Mesenchymal stem cell (in vitro differentiated cells and primary cell): ENCODE measurements at regions not wholly inside any gene's neighbourhood (a gene's known extent, or its start where the extent isn't known, plus 50 kb on each side); places are given as distances from the start of the nearest gene placed in this dataset.

Experiments used
- DNase-seq: peaks from one replicate; pipeline ENCODE4 v3.0.0-alpha.2; 2013
- H2AFZ ChIP-seq: one replicate; pipeline ENCODE4 v1.6.1; 2013; ENCODE audit warnings: low read depth, mild to moderate bottlenecking, control low read depth, inconsistent platforms, low read length, moderate library complexity
- H2AK5ac ChIP-seq: 2 replicates; pipeline ENCODE4 v1.6.1; 2013; ENCODE audit warnings: low read length, moderate library complexity, mild to moderate bottlenecking, inconsistent platforms; ENCODE audit not compliant: severe bottlenecking
- H2BK120ac ChIP-seq: one replicate; pipeline ENCODE4 v1.6.1; 2013; ENCODE audit warnings: low read depth, mild to moderate bottlenecking, inconsistent platforms, low read length, moderate library complexity
- H2BK12ac ChIP-seq, 2 experiments: one replicate each; pipeline ENCODE4 v1.6.1; 2013; ENCODE audit warnings: inconsistent platforms in 2 of 2, low read length in 2 of 2, mild to moderate bottlenecking in 2 of 2, moderate library complexity in 2 of 2, control low read depth in 1 of 2
- H2BK15ac ChIP-seq: one replicate; pipeline ENCODE4 v1.6.1; 2013; ENCODE audit warnings: mild to moderate bottlenecking, low read depth, inconsistent platforms; ENCODE audit not compliant: poor library complexity, severe bottlenecking
- H2BK5ac ChIP-seq: 2 replicates; pipeline ENCODE4 v1.6.1; 2013; ENCODE audit warnings: low read depth, mild to moderate bottlenecking, low read length, control low read depth, inconsistent platforms; ENCODE audit not compliant: poor library complexity, severe bottlenecking
- H3K14ac ChIP-seq, 2 experiments: one replicate each; pipeline ENCODE4 v1.6.1; 2013; ENCODE audit warnings: inconsistent platforms in 2 of 2, low read length in 2 of 2, control low read depth in 1 of 2, mild to moderate bottlenecking in 1 of 2, moderate library complexity in 1 of 2
- H3K18ac ChIP-seq, 2 experiments: one replicate each; pipeline ENCODE4 v1.6.1; 2013; ENCODE audit warnings: inconsistent platforms in 2 of 2, low read length in 2 of 2, control low read depth in 1 of 2, low read depth in 1 of 2, mild to moderate bottlenecking in 1 of 2
- H3K23ac ChIP-seq, 2 experiments: one replicate each; pipeline ENCODE4 v1.6.1; 2013; ENCODE audit warnings: inconsistent platforms in 2 of 2, low read length in 2 of 2, mild to moderate bottlenecking in 2 of 2, moderate library complexity in 2 of 2, control low read depth in 1 of 2
- H3K27ac ChIP-seq: 2 replicates; pipeline ENCODE4 v1.5.1; 2013; ENCODE audit warnings: mild to moderate bottlenecking, moderate library complexity, low read length, control low read depth, inconsistent platforms; ENCODE audit not compliant: poor library complexity, severe bottlenecking
- H3K27me3 ChIP-seq, 2 experiments: 2 replicates each; pipeline versions ENCODE4 v1.6.1 to v1.7.0; 2013; ENCODE audit warnings: low read length in 2 of 2, mild to moderate bottlenecking in 2 of 2, moderate library complexity in 2 of 2, control low read depth in 1 of 2, inconsistent platforms in 1 of 2; ENCODE audit not compliant: control insufficient read depth in 1 of 2, insufficient read depth in 1 of 2
- H3K36me3 ChIP-seq, 2 experiments: 2 replicates each; pipeline versions ENCODE4 v1.6.1 to v1.7.0; 2013; ENCODE audit warnings: low read length in 2 of 2, control low read depth in 1 of 2, inconsistent platforms in 1 of 2, low read depth in 1 of 2, mild to moderate bottlenecking in 1 of 2; ENCODE audit not compliant: insufficient read depth in 2 of 2, control insufficient read depth in 1 of 2
- H3K4ac ChIP-seq, 2 experiments: one replicate each; pipeline ENCODE4 v1.6.1; 2013; ENCODE audit warnings: inconsistent platforms in 2 of 2, low read length in 2 of 2, mild to moderate bottlenecking in 2 of 2, moderate library complexity in 2 of 2, control low read depth in 1 of 2, low read depth in 1 of 2
- H3K4me1 ChIP-seq: 2 replicates; pipeline ENCODE4 v1.6.1; 2013; ENCODE audit warnings: low read depth, low read length, control low read depth; ENCODE audit not compliant: control insufficient read depth, insufficient read depth
- H3K4me2 ChIP-seq: 2 replicates; pipeline ENCODE4 v1.6.1; 2013; ENCODE audit warnings: low read length, mild to moderate bottlenecking, inconsistent platforms; ENCODE audit not compliant: poor library complexity, severe bottlenecking
- H3K4me3 ChIP-seq, 2 experiments: 2 replicates each; pipeline versions ENCODE4 v1.5.1 to v1.7.0; 2013; ENCODE audit warnings: low read length in 2 of 2, mild to moderate bottlenecking in 2 of 2, control low read depth in 1 of 2, low read depth in 1 of 2; ENCODE audit not compliant: insufficient read depth in 1 of 2
- H3K79me1 ChIP-seq: replicated peaks from 2 replicates; pipeline ENCODE4 v1.6.1; 2013; ENCODE audit warnings: mild to moderate bottlenecking, control low read depth, low read length, inconsistent platforms; ENCODE audit not compliant: poor library complexity, severe bottlenecking
- H3K9ac ChIP-seq: 2 replicates; pipeline ENCODE4 v1.7.0; 2013; ENCODE audit warnings: mild to moderate bottlenecking, low read length, moderate library complexity
- H3K9me3 ChIP-seq: 2 replicates; pipeline ENCODE4 v1.7.0; 2013; ENCODE audit warnings: mild to moderate bottlenecking, low read length; ENCODE audit not compliant: control insufficient read depth
- H4K8ac ChIP-seq: one replicate; pipeline ENCODE4 v1.6.1; 2013; ENCODE audit warnings: inconsistent platforms, mild to moderate bottlenecking, low read length, moderate library complexity
- H4K91ac ChIP-seq: one replicate; pipeline ENCODE4 v1.6.1; 2013; ENCODE audit warnings: mild to moderate bottlenecking, low read length, inconsistent platforms
- WGBS: methylation state at CpG from one replicate; pipeline ENCODE4 v1.1.7; 2013; ENCODE audit warnings: mixed read lengths; 5-methylcytosine and 5-hydroxymethylcytosine counted together

DNA sequence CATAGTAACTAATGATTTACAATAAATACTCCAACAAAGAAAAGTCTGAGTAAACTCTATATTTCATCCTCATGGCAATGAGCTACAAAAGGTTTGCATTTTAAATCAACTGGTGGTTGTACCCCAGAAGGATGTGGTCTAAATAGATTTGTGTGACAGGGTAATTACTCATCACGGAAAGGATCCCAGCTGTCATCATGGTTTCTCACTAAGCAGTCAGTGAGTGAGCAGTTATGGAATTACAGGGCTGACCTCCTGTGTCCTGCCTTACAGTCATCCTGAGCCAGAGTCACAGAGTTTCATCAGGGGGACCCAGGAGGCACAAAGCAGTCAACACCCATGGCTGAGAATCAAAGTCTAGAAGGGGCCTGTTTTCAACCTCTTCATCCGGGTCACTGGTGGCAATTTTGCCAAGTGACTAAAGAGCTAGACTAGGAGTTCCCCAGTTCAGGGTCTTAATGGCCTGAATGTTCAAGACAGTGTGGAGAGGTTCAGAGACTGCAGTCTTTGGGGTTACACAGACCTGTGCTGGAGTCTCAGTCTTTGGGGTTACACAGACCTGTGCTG lies 210.7 kb upstream of the SLC24A2 start:
- Histone ChIP-seq H3K4me3 (no peak overlapping the region), H4K8ac (peak overlapping the region; percentile 75), H3K79me1 (no peaks in the 10 kb centered on the region), H2BK12ac (no peak overlapping the region), H2AFZ (no peak overlapping the region), H3K36me3 (no peaks in the 10 kb centered on the region), H3K27ac (peak overlapping the region; percentile 6), H3K23ac (no peak overlapping the region), H3K14ac (no peak overlapping the region), H3K9me3 (no peaks in the 10 kb centered on the region), H3K27me3 (peaks cover 0 to 25% of the 10 kb centered on the region in 2 experiments), H3K18ac (no peak overlapping the region), H2AK5ac (no peak overlapping the region), H2BK120ac (no peak overlapping the region), H2BK15ac (no peak overlapping the region), H3K4me1 (peaks cover 6% of the 10 kb centered on the region), H3K9ac (no peak overlapping the region), H4K91ac (no peak overlapping the region), H3K4me2 (no peak overlapping the region), H2BK5ac (no peak overlapping the region), H3K4ac (no peak overlapping the region)
- peak; percentile 79 for DNase-seq
- 3% methylated on average over 2 of the region's 2 CpGs for WGBS

DNA sequence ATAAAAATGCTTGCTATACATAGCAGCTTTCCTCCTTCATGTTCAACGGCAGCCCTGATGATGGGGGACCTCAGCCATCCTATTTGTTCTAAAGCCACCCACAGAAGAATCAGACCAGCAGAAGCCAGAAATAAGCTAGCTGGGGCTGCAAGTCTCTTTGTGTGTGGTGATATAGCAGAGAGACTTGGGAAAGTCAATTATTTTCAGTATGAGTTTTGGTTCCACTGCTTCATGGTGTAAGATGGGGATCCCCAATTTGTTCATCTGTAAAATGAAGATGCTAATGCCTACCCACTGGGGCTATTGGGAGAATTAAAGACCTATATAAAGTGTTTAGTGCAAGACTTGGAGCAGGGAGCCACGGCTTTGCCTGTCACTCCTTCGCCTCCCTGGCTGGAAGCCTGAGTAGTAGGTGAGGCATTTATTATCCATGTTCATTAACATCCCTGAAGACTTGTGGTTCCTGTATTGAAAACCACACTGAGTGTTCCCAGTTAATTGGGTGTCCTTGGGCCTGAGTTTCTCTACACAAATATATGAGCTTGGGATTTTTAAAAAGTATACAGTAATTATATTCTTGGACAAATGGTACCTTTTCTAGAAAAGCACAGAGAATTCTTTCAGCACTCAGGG lies 210.1 kb upstream of the SLC24A2 start:
- Histone ChIP-seq H2BK5ac (no peak overlapping the region), H3K4me2 (no peak overlapping the region), H3K18ac (peak overlapping the region in 1 of 2 experiments; percentile 66), H2AK5ac (peak overlapping the region; percentile 18), H2AFZ (no peak overlapping the region), H3K27ac (peak overlapping the region; percentile 0), H3K14ac (no peak overlapping the region), H3K9me3 (no peaks in the 10 kb centered on the region), H3K4ac (peak overlapping the region in 1 of 2 experiments; percentile 3), H2BK12ac (no peak overlapping the region), H4K91ac (no peak overlapping the region), H3K4me1 (peaks cover 10% of the 10 kb centered on the region), H3K23ac (no peak overlapping the region), H3K27me3 (peaks cover 0 to 27% of the 10 kb centered on the region in 2 experiments), H3K4me3 (no peak overlapping the region), H2BK15ac (no peak overlapping the region), H4K8ac (peak overlapping the region; percentile 69), H2BK120ac (no peak overlapping the region), H3K9ac (no peak overlapping the region), H3K79me1 (no peaks in the 10 kb centered on the region), H3K36me3 (no peaks in the 10 kb centered on the region)
- WGBS: 0% methylated on average over 2 of the region's 3 CpGs
- peak; percentile 33 for DNase-seq

GRCh38 chr9:19998153-19998552 lies 209.3 kb upstream of the SLC24A2 start:
- Histone ChIP-seq H3K9me3 (no peaks in the 10 kb centered on the region), H3K4me2 (no peak overlapping the region), H3K14ac (peak overlapping the region in 1 of 2 experiments; percentile 68), H3K4me1 (peaks cover 12% of the 10 kb centered on the region), H2BK12ac (peak overlapping the region; percentile 7 to 63), H3K23ac (no peak overlapping the region), H2BK5ac (no peak overlapping the region), H3K18ac (peak overlapping the region; percentile 30 to 50), H2BK15ac (no peak overlapping the region), H3K27ac (no peak overlapping the region), H2AFZ (peak overlapping the region; percentile 73), H3K9ac (no peak overlapping the region), H3K27me3 (peaks cover 0 to 31% of the 10 kb centered on the region in 2 experiments), H3K36me3 (no peaks in the 10 kb centered on the region), H3K79me1 (no peaks in the 10 kb centered on the region), H2BK120ac (no peak overlapping the region), H3K4ac (peak overlapping the region in 1 of 2 experiments; percentile 47), H4K91ac (peak overlapping the region; percentile 79), H4K8ac (peak overlapping the region; percentile 84), H2AK5ac (no peak overlapping the region), H3K4me3 (no peak overlapping the region)
- no peak for DNase-seq
- 44% methylated on average over 2 of the region's 2 CpGs for WGBS

DNA sequence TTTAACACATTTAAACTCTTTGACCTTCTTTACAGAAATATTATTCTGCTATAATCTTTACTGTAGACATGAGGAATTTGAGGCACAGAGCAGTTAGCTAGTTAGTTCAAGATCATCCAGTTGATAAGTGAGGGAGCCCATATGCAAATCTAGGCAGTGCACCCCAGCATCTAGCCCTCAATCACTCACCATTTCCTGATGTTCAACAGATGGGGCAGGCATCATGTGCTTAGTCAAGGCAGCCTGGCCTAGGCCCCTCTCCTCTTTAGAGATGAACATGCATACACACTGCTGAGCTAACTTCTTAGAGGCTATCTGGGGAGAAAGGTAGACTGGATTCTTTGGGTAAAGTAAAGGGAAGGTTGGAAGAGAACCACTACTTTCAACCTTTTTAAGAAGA lies 206.8 kb upstream of the SLC24A2 start:
- Histone ChIP-seq H3K18ac (no peak overlapping the region), H3K14ac (no peak overlapping the region), H4K8ac (no peak overlapping the region), H3K36me3 (no peaks in the 10 kb centered on the region), H3K4me3 (no peak overlapping the region), H3K9ac (no peak overlapping the region), H3K4me2 (no peak overlapping the region), H2AK5ac (no peak overlapping the region), H3K27ac (no peak overlapping the region), H3K9me3 (no peaks in the 10 kb centered on the region), H3K4ac (no peak overlapping the region), H3K4me1 (peaks cover 12% of the 10 kb centered on the region), H3K79me1 (no peaks in the 10 kb centered on the region), H2BK15ac (no peak overlapping the region), H2BK120ac (no peak overlapping the region), H4K91ac (no peak overlapping the region), H2BK12ac (no peak overlapping the region), H3K27me3 (peaks cover 0 to 23% of the 10 kb centered on the region in 2 experiments), H2AFZ (no peak overlapping the region), H3K23ac (no peak overlapping the region), H2BK5ac (no peak overlapping the region)
- DNase-seq: no peak
